VCaP (cell line): ENCODE measurements at regions not wholly inside any gene's neighbourhood (a gene's known extent, or its start where the extent isn't known, plus 50 kb on each side); places are given as distances from the start of the nearest gene placed in this dataset.

ENCODE experiments used
- H3K27ac ChIP-seq: fragments of 450-650 bp; 2 replicates; pipeline ENCODE4 v1.5.1; 2017
- CTCF ChIP-seq: fragments of 450-650 bp; conservative IDR thresholded peaks from 2 replicates; pipeline ENCODE4 v1.5.1; 2017; ENCODE audit warnings: mild to moderate bottlenecking, moderate library complexity

GRCh38 chr13:105908586-105908985 lies 626.9 kb downstream of the EFNB2 start:
- TF ChIP-seq CTCF, result no peak
- no peak overlapping the region for H3K27ac ChIP-seq

GRCh38 chr13:105907319-105908019 lies 628.0 kb downstream of the EFNB2 start:
- H3K27ac ChIP-seq, result no peak overlapping the region
- no peak for TF ChIP-seq CTCF

GRCh38 chr13:105906746-105907145 lies 628.7 kb downstream of the EFNB2 start:
- no peak for TF ChIP-seq CTCF
- H3K27ac ChIP-seq, result no peak overlapping the region

GRCh38 chr13:105904034-105904742 lies 631.3 kb downstream of the EFNB2 start:
- TF ChIP-seq CTCF, result no peak
- peak overlapping the region; percentile 76 for H3K27ac ChIP-seq

- no peak overlapping the region for H3K27ac ChIP-seq
- TF ChIP-seq CTCF, result no peak
These were observed 633.1 kb downstream of the EFNB2 start for GRCh38 chr13:105902396-105902795.

- no peak overlapping the region for H3K27ac ChIP-seq
- no peak for TF ChIP-seq CTCF
These were observed 637.9 kb downstream of the EFNB2 start for GRCh38 chr13:105897575-105897974.

GRCh38 chr13:105894697-105895096 lies 640.8 kb downstream of the EFNB2 start:
- TF ChIP-seq CTCF, result no peak
- H3K27ac ChIP-seq, result no peak overlapping the region
